Endothelial cell of umbilical vein (primary cell): ENCODE measurements at regions not wholly inside any gene's neighbourhood (a gene's known extent, or its start where the extent isn't known, plus 50 kb on each side); places are given as distances from the start of the nearest gene placed in this dataset.

Source experiments
- BruUV-seq: library from RNA; stranded (reverse); fragments of 400-500 nt; replicated peaks from 2 replicates; lab custom pipeline; 2021; lab: Mats Ljungman, UMichigan
- CTCF ChIA-PET: fragments of 300-600, 350-600 bp; sonication (Branson Sonifier 250); formaldehyde crosslinking; loops from one replicate; lab custom pipeline; 2021; ENCODE audit warnings: antibody characterized with exemption, inconsistent platforms; lab: Charles Lee
- POLR2A ChIA-PET: fragments of 300-600, 350-600 bp; sonication (Branson Sonifier 250); formaldehyde crosslinking; loops from one replicate; lab custom pipeline; 2021; ENCODE audit warnings: antibody characterized with exemption, inconsistent platforms; lab: Charles Lee
- DNase-seq: peaks from one replicate; pipeline ENCODE4 v3.0.0-alpha.2; 2011; ENCODE audit warnings: low read depth, low spot score
- FAIRE-seq: peaks from 2 replicates; lab custom pipeline; 2011; peaks lifted over from hg19 to GRCh38; lab: Jason Lieb, UNC
- H2AFZ ChIP-seq: 2 replicates; pipeline ENCODE4 v1.6.0; 2012; ENCODE audit warnings: low read depth, low read length, control low read depth, inconsistent platforms
- H3K27ac ChIP-seq: 2 replicates; pipeline ENCODE4 v1.5.1; 2011; ENCODE audit warnings: low read depth, mild to moderate bottlenecking, control low read depth, low read length, moderate library complexity; ENCODE audit not compliant: insufficient read depth
- H3K27me3 ChIP-seq, 2 experiments: 2 replicates each; pipeline versions ENCODE4 v1.6.0 to v1.6.1; 2011; ENCODE audit warnings: low read length in 2 of 2, mixed read lengths in 1 of 2; ENCODE audit not compliant: control insufficient read depth in 2 of 2, insufficient read depth in 2 of 2
- H3K36me3 ChIP-seq, 2 experiments: 2 replicates in 1 of 2; 3 replicates in 1 of 2; pipeline ENCODE4 v1.5.1; 2011; ENCODE audit warnings: low read length in 2 of 2, mild to moderate bottlenecking in 1 of 2, moderate library complexity in 1 of 2; ENCODE audit not compliant: control insufficient read depth in 2 of 2, insufficient read depth in 2 of 2; ENCODE audit errors: extremely low read depth in 1 of 2
- H3K4me1 ChIP-seq: 3 replicates; pipeline ENCODE4 v1.5.1; 2011; ENCODE audit warnings: mild to moderate bottlenecking, low read length; ENCODE audit not compliant: control insufficient read depth, insufficient read depth; ENCODE audit errors: extremely low read depth
- H3K4me2 ChIP-seq: 2 replicates; pipeline ENCODE4 v1.6.1; 2011; ENCODE audit warnings: low read length, control low read depth, mixed read lengths; ENCODE audit not compliant: insufficient read depth
- H3K4me3 ChIP-seq, 3 experiments: fragments of 200-600 bp in 1 of 3; sonication (generic), shearing (Covaris generic) in 1 of 3; replicated peaks in 1 of 3; 2 replicates each; pipeline ENCODE4 v1.5.1; 2011 to 2016; ENCODE audit warnings: control low read depth in 3 of 3, low read length in 3 of 3, mild to moderate bottlenecking in 2 of 3, inconsistent platforms in 1 of 3, low read depth in 1 of 3, moderate library complexity in 1 of 3; ENCODE audit not compliant: insufficient read depth in 1 of 3
- H3K79me2 ChIP-seq: 2 replicates; pipeline ENCODE4 v1.6.0; 2012; ENCODE audit warnings: low read length, inconsistent platforms; ENCODE audit not compliant: control insufficient read depth, insufficient read depth
- H3K9ac ChIP-seq: replicated peaks from 2 replicates; pipeline ENCODE3; 2011; ENCODE audit warnings: low read length, control low read depth; ENCODE audit not compliant: insufficient read depth; ENCODE audit errors: extremely low read depth
- H3K9me1 ChIP-seq: replicated peaks from 3 replicates; pipeline ENCODE4 v1.6.0; 2011; ENCODE audit warnings: mild to moderate bottlenecking, low read length; ENCODE audit not compliant: control insufficient read depth, insufficient read depth; ENCODE audit errors: extremely low read depth
- H3K9me3 ChIP-seq: replicated peaks from 2 replicates; pipeline ENCODE4 v1.5.1; 2012; ENCODE audit warnings: low read length, inconsistent platforms; ENCODE audit not compliant: control insufficient read depth, insufficient read depth
- H4K20me1 ChIP-seq: replicated peaks from 2 replicates; pipeline ENCODE3; 2011; ENCODE audit warnings: mild to moderate bottlenecking, low read length; ENCODE audit not compliant: control insufficient read depth, insufficient read depth; ENCODE audit errors: extremely low read depth
- CTCF ChIP-seq, 2 donors: IDR thresholded peaks; 1 replicate in 1 of 2; 2 replicates in 1 of 2; pipeline ENCODE4 v1.5.1; 2011; ENCODE audit warnings: low read length in 2 of 2, mild to moderate bottlenecking in 2 of 2, moderate library complexity in 2 of 2, control low read depth in 1 of 2, inconsistent platforms in 1 of 2, low read depth in 1 of 2; ENCODE audit not compliant: insufficient read depth in 1 of 2; ENCODE audit errors: extremely low read depth in 1 of 2
- EZH2 ChIP-seq: IDR thresholded peaks from 2 replicates; pipeline ENCODE4 v1.6.1; 2012; ENCODE audit warnings: borderline replicate concordance, low read depth, mild to moderate bottlenecking, moderate library complexity, low read length, inconsistent platforms; ENCODE audit not compliant: severe bottlenecking
- FOS ChIP-seq: IDR thresholded peaks from 2 replicates; pipeline ENCODE4 v1.6.1; 2011; ENCODE audit warnings: mild to moderate bottlenecking, low read length, moderate library complexity, borderline replicate concordance; ENCODE audit not compliant: insufficient read depth
- GATA2 ChIP-seq: IDR thresholded peaks from 2 replicates; pipeline ENCODE4 v1.7.0; 2011; ENCODE audit warnings: low read depth, mild to moderate bottlenecking, moderate library complexity, mixed read lengths, low read length; ENCODE audit not compliant: insufficient read length, insufficient read depth
- JUN ChIP-seq: IDR thresholded peaks from 2 replicates; pipeline ENCODE4 v1.6.1; 2011; ENCODE audit warnings: borderline replicate concordance, low read depth; ENCODE audit not compliant: insufficient read length, insufficient read depth
- MAX ChIP-seq: IDR thresholded peaks from 2 replicates; pipeline ENCODE4 v1.6.1; 2011; ENCODE audit not compliant: insufficient read depth, insufficient read length
- MYC ChIP-seq: IDR thresholded peaks from one replicate; pipeline ENCODE4 v1.6.1; 2011; ENCODE audit warnings: mild to moderate bottlenecking, low read depth, low read length
- POLR2A ChIP-seq: IDR thresholded peaks from 2 replicates; pipeline ENCODE4 v1.6.1; 2012; ENCODE audit warnings: low read depth, mild to moderate bottlenecking, control low read depth, low read length
- dilution Hi-C: fragments of 300-500 bp; cut with MboI; formaldehyde crosslinking; loops from one replicate; pipeline ENCODE4 v1.15.0; 2019; ENCODE audit warnings: low sequenced_read_pairs; ENCODE audit not compliant: extremely low pct_ligation_motif_present
- intact Hi-C: fragments of 100-400 bp; cut with micrococcal nuclease; formaldehyde crosslinking; loops from one replicate; pipeline ENCODE4 v1.10.0; 2022

DNA sequence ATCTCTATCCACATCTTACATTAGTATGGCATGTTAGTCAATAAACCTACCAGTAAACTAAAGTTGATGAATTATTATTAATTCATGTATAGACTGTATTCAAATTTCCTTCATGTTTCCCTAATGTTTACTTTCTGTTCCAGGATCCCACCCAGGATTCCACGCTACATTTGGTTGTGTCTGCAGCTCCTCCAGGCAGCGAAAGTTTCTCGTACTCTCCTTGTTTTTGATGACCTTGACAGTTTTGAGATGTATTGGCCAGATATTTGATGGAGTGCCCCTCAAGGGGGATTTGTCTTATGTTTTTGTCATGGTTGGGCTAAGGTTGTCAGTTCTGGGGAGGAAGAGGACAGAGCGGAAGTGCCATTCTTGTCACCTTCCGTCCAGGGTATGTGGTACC lies 445.2 kb upstream of the CDH4 start:
- no TSS peak for BruUV-seq

DNA sequence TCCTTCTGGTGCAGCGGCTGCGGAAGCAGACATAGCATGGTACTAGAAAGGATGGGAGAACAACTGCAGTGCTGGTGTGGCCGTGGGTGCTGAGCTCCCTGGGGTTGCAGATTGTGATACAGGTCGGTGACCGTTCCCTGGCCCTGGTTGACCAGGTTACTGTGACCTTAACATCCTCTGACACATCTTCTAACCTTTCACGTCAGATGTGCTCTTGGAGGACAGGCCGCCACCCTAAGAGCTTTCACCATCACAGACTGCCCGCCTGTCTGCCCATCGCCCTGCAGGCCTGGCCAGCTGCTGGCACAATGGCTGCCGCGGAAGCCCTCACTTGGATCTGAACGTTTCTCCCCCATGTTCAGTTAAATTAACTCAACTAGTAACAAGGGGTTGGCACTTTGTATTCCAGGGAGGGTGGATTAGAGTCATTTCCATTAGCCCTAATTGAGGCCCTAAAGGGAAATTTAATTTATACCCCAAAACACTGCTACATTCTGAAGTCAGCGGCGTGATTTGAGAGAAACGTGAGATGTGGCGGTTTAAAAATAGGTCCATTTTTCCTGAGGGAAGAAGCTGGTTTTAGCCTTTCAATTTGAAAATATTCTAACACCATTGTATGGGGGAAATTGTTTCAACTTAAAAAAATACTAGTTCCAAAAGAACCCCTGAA lies 443.9 kb upstream of the CDH4 start:
- H3K27ac ChIP-seq, result no peak overlapping the region
- ChIA-PET CTCF (no interaction called here), POLR2A (no interaction called here)
- no peak overlapping the region for H2AFZ ChIP-seq
- FAIRE-seq, result no peak
- no peaks in the 10 kb centered on the region for H3K27me3 ChIP-seq
- intact Hi-C loops (no loop called here), dilution Hi-C loops (no loop called here)
- no peak for TF ChIP-seq MAX
- no peak for TF ChIP-seq CTCF (IDR thresholded peaks at IDR 0.05; ENCODE audit: extremely low read depth in 1 of 2, insufficient read depth in 1 of 2, low read depth in 1 of 2, low read length in 2 of 2)
- TF ChIP-seq EZH2, result no peak
- no peak for TF ChIP-seq MYC
- TF ChIP-seq POLR2A, result no peak
- TF ChIP-seq FOS, result no peak
- TF ChIP-seq GATA2, result no peak
- H3K79me2 ChIP-seq, result no peaks in the 10 kb centered on the region
- no peak for DNase-seq
- H3K4me2 ChIP-seq, result no peak overlapping the region
- no peaks in the 10 kb centered on the region for H4K20me1 ChIP-seq
- no peak overlapping the region for H3K4me3 ChIP-seq
- no peaks in the 10 kb centered on the region for H3K4me1 ChIP-seq
- H3K9ac ChIP-seq, result no peak overlapping the region
- no peaks in the 10 kb centered on the region for H3K36me3 ChIP-seq
- H3K9me3 ChIP-seq, result peaks cover 7% of the 10 kb centered on the region
- BruUV-seq, result no TSS peak
- H3K9me1 ChIP-seq, result no peaks in the 10 kb centered on the region

More for the DNA sequence above, 445.2 kb upstream of the CDH4 start:
- dilution Hi-C loops, result no loop called here
- no peaks in the 10 kb centered on the region for H3K4me1 ChIP-seq
- no peak for TF ChIP-seq JUN
- TF ChIP-seq FOS, result no peak
- H3K9me3 ChIP-seq, result peaks cover 5% of the 10 kb centered on the region
- H3K27ac ChIP-seq, result no peak overlapping the region
- no peak overlapping the region for H2AFZ ChIP-seq
- no peaks in the 10 kb centered on the region for H3K36me3 ChIP-seq
- no peaks in the 10 kb centered on the region for H3K9me1 ChIP-seq
- DNase-seq (no peak), FAIRE-seq (no peak)
- CTCF ChIA-PET, result no interaction called here
- no peaks in the 10 kb centered on the region for H3K27me3 ChIP-seq
- no peak overlapping the region for H3K9ac ChIP-seq
- H3K4me3 ChIP-seq, result no peak overlapping the region
- no peaks in the 10 kb centered on the region for H3K79me2 ChIP-seq
- no peak overlapping the region for H3K4me2 ChIP-seq
- intact Hi-C loops, result no loop called here
- POLR2A ChIA-PET, result no interaction called here
- no peaks in the 10 kb centered on the region for H4K20me1 ChIP-seq
